GM12865 (cell line): ENCODE measurements at regions not wholly inside any gene's neighbourhood (a gene's known extent, or its start where the extent isn't known, plus 50 kb on each side); places are given as distances from the start of the nearest gene placed in this dataset.
A peak's percentile ranks its signal among the peaks of the same experiment; 100 is the strongest.

Experiments used
- DNase-seq: peaks from one replicate; pipeline ENCODE4 v3.0.0; 2010; ENCODE audit warnings: low read depth
- H3K4me3 ChIP-seq: 2 replicates; pipeline ENCODE4 v1.5.1; 2011; ENCODE audit warnings: mild to moderate bottlenecking, low read depth, low read length, control low read depth
- CTCF ChIP-seq: IDR thresholded peaks from 2 replicates; pipeline ENCODE4 v1.5.1; 2011; ENCODE audit warnings: low read length, control low read depth, low read depth, inconsistent platforms; ENCODE audit not compliant: insufficient read depth; ENCODE audit errors: missing control alignments

- DNase-seq, result peak; percentile 59
- no peak overlapping the region for H3K4me3 ChIP-seq
- no peak for TF ChIP-seq CTCF
Measured at GRCh38 chr4:137623013-137623412, 90.7 kb upstream of the PCDH18 start.

GRCh38 chr4:137621056-137621455, 88.8 kb upstream of the PCDH18 start:
- no peak for TF ChIP-seq CTCF
- no peak overlapping the region for H3K4me3 ChIP-seq
- DNase-seq, result no peak

GRCh38 chr4:137614491-137614890, 82.2 kb upstream of the PCDH18 start:
- no peak overlapping the region for H3K4me3 ChIP-seq
- TF ChIP-seq CTCF, result no peak
- DNase-seq, result no peak

GRCh38 chr4:137611998-137612700, 79.9 kb upstream of the PCDH18 start:
- TF ChIP-seq CTCF, result no peak
- DNase-seq, result no peak
- H3K4me3 ChIP-seq, result no peak overlapping the region

- TF ChIP-seq CTCF, result peak; percentile 42
- no peak overlapping the region for H3K4me3 ChIP-seq
- DNase-seq, result peak; percentile 38
Measured at GRCh38 chr4:137610960-137611359, 78.7 kb upstream of the PCDH18 start.

GRCh38 chr4:137609718-137610430, 77.6 kb upstream of the PCDH18 start:
- TF ChIP-seq CTCF, result no peak
- no peak for DNase-seq
- H3K4me3 ChIP-seq, result no peak overlapping the region; the same call in 1 of the 2 replicates

GRCh38 chr4:137608085-137608484, 75.8 kb upstream of the PCDH18 start:
- TF ChIP-seq CTCF, result no peak
- H3K4me3 ChIP-seq, result no peak overlapping the region
- no peak for DNase-seq
